ENCODE measurements at regions not wholly inside any gene's neighbourhood (a gene's known extent, or its start where the extent isn't known, plus 50 kb on each side); places are given as distances from the start of the nearest gene placed in this dataset.

DNA sequence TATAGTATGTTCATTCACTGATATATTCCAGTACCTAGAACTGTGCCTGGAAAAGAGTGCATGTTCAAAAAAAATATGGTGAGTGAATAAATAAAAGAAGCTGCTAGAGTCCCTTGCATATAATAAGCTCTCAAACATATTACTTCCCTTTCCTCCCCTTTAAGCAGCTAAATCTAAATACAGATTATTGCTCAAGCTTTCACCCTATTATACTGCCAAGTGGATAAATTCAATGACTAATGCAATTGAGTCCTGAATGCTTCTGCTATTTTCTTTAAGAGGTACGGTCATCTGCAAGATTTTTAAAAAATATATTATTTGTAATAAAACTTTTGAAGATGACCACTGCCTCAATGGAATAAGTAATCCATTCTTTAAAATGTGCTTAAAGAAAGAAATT lies 248.4 kb downstream of the PLK2 start:
- DNase-seq (ENCODE audit: low read depth in 2 of 3, low spot score in 2 of 3), result no peak

DNA sequence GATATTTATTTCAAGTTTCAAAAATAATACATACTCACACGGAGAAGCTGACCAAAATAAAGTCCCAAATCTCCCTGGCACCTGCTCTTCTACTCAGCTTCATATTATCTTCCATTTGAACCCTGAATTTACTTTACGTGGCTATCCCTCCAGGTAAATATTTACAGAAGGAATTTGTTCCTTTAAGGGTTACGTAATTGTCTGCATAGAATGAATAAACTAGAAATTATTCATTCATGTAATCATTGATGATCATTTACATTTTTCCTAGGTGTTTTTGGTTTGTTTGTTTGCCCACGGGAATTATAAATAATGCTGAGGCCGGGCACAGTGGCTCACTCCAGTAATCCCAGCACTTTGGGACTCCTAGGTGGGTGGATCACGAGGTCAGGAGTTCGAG lies 251.2 kb downstream of the PLK2 start:
- no peak for DNase-seq (ENCODE audit: low read depth in 2 of 3, low spot score in 2 of 3)

DNA sequence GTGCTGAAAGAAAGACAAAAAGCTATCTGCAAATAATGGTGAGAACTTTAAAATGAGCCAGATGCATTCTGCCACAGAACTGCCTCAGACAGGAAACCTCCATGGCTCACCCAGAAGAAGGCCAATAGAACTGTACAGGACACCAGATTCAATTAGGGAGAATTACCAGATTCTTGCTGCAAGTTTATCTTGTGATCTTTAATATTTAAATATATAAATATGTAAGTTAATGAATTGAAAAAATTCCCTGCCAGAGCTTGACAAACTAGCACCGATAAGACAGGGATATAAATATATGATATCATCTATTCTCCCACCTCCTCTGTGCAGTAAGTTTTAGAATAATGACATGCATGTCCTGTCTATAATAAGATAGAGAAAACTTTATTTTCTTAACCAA lies 252.8 kb downstream of the PLK2 start:
- DNase-seq (ENCODE audit: low read depth in 2 of 3, low spot score in 2 of 3), result no peak

DNA sequence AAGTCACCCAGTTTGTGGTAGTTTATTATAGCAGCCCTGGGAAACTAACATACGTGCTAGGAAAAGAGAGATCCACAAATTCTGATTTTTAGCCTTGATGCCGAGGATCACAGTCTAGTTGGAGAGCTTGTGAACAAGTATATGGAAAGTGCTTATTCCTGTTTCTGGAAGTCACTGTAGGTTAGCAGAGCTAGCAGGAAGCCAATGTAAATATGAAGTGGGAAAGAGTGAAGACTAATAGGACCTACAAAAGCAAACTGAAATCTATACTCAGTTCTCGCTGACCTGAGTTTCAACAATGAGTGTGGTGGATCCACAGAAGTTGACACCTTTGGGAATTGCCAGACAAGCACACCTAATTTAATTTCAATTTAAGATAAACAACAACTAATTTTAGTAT lies 254.9 kb downstream of the PLK2 start:
- no peak for DNase-seq (ENCODE audit: low read depth in 2 of 3, low spot score in 2 of 3)

DNA sequence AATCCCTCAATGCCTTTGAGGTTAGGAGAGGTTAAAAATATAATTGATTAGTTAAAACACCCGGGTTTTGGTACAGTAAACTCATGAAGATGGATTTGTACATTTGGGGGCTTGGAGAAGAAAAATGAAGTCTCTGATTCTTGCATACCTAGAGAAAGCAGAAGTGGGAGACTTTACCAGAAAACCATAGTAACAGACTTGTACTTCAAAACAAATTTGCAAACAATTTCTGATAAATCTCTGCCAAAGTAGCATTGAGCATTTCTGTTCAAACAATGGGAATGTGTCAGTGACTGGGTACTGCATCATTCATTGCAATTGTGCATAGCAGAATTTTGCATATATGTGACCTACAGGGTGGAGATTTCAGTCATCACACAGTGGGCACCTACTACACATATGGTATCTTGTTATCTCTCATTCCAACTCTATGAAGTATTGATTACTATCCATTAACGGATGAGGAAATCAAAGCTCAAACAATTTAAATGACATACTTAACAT lies 256.9 kb downstream of the PLK2 start:
- peak in 2 of 3 donors; percentile 1 to 46 for DNase-seq (ENCODE audit: low read depth in 2 of 3, low spot score in 2 of 3)

DNA sequence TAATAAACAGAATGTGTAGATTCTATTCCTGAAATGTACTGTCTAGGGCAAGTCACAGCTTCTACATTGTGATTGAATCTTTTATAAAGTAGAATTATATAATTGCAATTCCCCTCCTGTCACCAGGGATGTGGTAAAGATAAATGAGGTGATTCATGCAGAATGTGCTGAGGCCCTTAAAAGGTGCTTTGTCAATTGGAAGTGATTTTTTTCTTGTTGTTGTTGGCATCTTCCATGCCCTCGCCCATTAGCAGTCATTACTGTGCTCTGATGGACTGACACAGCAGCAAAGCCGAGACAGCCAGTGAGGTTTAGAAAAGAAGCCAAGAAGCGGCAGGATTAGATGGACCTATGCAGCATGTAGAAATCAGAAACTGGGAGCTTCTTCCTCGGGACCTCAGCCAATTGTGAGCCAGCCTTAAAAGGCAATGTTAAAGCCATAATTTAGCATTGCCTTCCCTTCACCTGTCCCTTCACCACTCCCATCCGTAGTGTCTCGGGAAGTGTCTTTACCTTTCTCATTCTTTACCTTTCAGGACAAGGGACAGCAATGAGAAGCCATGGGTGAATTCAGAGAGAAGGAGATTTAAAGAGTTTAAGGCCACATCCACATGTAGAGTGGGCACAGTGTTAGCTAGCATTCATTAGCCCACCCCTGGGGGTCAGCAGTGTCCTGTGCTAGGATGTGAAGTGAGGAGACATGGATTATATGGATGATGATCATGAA lies 257.8 kb downstream of the PLK2 start:
- no peak for DNase-seq (ENCODE audit: low read depth in 2 of 3, low spot score in 2 of 3)

DNA sequence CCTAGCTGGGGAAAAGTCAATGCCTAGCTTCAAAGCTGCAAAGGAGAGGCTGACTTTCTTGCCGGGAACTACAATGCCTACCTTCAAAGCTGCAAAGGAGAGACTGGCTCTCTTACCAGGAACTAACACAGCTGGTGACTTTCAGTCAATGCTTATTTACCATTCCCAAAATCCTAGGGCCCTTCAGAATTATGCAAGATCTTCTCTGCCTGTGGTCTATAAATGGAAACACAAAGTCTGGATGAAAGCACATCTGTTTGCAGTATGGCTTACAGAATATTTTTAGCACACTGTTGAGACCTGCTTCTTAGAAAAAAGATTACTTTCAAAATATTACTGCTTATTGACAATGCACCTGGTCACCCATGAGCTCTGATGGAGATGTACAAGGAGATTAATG lies 259.4 kb downstream of the PLK2 start:
- DNase-seq (ENCODE audit: low read depth in 2 of 3, low spot score in 2 of 3), result no peak

DNA sequence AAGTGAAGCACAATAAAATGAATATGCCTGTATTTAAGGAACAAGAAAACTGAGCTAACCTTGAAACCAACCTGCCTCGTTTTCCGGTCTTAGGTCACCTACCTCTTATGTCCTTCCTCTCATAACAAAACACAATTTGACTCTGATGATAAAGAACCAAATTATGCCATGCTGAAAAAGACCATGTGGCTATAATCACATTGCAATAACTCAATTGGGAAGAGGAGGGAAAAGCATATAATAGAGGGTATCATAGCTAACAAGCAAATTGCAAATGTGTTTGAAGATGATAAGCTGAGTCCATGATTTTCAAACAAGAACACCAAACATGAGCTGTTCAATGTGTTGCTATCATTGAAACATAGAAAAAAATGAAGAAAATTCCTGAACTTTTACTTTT lies 260.8 kb downstream of the PLK2 start:
- no peak for DNase-seq (ENCODE audit: low read depth in 2 of 3, low spot score in 2 of 3)

DNA sequence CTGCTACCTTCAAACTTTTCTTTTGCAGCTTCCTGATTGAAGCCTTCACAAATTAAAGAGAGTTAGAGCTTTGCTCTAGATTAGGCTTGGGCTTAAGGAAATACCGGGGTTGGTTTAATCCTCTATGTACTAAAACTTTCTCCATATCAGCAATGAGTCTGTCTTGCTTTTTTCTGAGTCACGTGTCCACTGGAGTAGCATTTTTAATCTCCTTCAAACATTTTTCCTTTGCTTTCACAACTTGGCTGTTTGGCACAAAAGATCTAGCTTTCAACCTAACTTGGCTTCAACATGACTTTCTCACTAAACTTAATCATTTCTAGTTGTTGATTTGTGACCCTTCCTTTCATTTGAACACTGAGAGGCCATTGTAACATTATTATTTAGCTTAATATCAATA lies 261.6 kb downstream of the PLK2 start:
- DNase-seq (ENCODE audit: low read depth in 2 of 3, low spot score in 2 of 3), result no peak

DNA sequence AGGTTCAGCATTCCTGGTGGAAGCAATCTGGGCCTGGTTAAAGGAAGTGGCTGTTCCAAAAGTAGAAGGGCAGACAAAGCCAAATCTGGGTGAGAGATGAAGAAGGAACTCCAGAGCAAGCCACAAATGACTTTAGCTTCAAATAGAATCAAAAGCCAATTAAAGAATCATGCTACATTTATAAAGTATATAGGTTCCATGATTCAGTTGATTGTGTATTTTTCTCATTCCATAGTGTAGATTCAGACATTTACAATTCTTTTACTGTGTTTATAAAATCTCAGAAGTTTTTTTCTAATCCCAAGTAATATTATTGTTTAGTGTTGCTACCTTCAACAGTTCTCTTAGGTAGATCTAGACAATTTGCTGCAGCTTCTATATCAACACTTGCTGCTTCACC lies 262.0 kb downstream of the PLK2 start:
- DNase-seq (ENCODE audit: low read depth in 2 of 3, low spot score in 2 of 3), result no peak

DNA sequence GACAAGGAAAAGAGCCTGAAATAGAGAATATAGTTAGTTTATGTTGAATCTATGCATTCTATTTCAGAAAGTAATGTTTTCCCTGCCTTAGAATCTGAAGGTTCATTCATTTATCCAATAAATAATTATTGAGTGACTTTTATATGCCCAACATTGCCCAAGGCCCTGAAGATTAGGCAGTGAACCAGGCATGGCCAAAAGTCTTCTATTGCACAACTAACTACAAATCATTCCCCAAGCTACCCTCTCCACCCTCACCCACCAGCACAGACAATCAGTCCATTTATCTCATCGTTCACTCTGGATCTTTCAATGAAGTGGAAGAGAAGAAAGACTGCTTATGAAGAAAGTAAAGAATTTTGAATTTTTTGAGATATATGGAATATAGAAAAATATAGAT lies 268.4 kb downstream of the PLK2 start:
- no peak for DNase-seq (ENCODE audit: low read depth in 2 of 3, low spot score in 2 of 3)

DNA sequence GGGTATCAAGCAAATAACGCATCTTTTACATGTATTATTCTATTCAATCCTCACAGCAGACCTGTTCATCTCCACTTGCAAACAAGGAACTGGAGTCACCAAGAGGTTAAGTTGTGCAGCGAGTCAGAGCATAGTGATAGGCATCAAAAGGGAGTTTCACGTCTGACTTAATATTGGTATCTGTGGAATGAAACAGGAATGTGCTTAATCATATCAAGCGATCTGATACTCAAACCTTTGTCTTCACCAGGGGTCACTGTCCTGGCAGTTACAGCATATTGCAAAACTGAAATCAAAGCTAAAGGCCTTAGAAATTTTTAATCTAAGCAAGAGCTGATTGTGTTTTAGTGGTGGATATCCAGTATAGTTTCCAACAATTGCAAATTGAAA lies 271.6 kb downstream of the PLK2 start:
- DNase-seq (ENCODE audit: low read depth in 2 of 3, low spot score in 2 of 3), result no peak

DNA sequence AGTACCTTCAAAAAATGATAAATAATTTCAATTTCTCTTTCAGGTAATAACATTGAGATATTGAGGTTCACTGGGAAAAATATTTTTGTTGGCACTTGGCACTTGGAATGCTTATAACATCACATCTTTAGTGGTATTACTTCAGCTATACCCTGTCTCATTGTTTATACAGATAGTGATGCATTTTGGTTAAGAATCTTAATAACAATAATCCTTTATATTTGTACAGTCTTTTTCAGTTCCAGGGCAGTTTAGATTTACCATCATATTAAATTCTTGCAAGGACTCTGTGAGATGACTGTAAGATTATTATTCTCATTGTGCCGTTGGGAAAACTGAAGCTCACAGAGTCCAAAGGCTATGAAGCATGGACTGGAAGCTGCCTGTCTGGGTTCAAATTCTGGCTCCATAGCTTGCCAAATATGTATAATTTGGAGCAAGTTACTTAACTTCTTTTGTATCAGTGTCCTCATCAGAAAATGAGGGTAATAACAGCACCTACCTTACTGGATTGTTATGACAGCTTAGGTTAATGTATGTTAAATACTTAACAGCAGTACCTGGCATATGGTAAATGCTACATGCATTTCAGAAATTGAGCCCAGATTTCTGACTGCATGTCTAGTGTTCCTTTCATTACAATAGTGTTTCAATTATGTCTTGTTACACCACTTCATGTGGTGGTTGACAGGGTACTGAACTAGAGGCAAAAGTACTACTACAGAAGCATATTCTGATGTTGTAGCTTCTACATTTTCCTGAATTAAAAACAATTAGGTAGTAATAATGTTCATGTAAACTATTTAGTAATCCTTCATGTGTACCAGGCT lies 272.2 kb downstream of the PLK2 start:
- DNase-seq (ENCODE audit: low read depth in 2 of 3, low spot score in 2 of 3), result no peak

DNA sequence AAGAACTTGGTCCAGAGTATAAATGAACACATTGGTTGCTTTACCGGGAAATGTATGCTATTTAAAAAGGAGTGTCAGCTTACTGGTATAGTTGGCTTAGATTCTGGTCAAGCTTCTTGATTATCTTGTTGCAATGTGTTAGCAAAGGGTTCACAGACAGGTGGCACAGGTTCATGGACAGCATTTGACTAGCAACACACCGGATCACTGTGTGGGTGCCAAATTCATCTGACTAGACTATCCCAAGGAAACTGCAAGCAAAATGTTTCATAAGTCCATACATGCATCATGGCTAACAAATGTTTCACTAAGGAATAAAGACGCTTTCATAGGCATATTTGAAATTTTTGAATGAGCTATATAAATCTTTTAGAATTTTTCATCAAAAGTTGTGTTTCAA lies 274.1 kb downstream of the PLK2 start:
- no peak for DNase-seq (ENCODE audit: low read depth in 2 of 3, low spot score in 2 of 3)

DNA sequence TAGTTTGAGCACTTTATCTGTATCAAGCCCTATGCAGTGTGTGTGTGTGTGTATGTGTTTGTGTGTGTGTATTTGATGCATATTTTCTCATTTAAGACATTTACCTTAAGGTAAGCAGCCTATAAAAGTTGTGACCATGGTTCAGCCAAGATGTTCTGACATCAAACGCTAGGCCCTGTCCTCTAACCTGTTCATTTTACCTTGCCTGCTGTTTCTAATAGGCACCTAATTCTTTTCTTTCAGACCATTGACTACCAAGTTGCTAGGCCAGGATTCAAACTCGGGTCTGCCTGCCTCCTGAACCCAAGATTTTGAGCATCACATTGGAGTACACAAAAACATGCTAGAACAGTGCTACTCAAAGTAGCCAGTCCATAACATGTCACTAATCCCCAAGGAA lies 274.5 kb downstream of the PLK2 start:
- DNase-seq (ENCODE audit: low read depth in 2 of 3, low spot score in 2 of 3), result no peak

DNA sequence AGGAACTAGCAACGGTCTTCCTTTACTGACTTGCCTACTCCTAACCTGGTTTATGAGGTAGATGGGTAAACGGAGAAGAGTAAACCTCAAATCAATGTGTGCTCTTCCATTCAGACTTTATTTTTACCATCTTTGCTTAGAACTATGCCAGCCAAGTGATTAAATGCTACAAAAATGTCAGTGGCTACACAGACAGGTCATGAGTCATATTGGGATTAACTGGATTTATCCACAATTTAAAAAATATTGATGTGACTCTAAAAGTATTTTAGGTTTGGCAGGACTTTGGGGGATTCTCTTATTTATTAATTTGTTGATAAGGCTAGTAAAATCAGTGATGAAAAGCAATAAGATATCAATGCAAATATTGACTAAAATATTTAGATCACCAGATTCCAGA lies 275.0 kb downstream of the PLK2 start:
- DNase-seq (ENCODE audit: low read depth in 2 of 3, low spot score in 2 of 3), result no peak

DNA sequence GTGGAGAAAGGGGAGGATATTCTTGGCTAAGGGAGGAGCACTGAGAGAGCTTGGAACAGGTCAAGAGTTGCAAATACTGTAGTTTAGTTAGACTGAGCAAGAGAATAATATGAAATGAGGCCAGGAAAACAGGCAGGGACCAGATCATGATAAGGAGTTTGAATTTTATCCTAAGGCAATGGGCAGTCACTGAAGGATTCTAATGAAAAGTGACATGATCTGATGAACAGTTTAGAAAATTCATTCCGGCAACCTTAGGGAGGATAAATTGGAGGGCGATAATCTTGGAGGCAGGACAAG lies 276.1 kb downstream of the PLK2 start:
- no peak for DNase-seq (ENCODE audit: low read depth in 2 of 3, low spot score in 2 of 3)

DNA sequence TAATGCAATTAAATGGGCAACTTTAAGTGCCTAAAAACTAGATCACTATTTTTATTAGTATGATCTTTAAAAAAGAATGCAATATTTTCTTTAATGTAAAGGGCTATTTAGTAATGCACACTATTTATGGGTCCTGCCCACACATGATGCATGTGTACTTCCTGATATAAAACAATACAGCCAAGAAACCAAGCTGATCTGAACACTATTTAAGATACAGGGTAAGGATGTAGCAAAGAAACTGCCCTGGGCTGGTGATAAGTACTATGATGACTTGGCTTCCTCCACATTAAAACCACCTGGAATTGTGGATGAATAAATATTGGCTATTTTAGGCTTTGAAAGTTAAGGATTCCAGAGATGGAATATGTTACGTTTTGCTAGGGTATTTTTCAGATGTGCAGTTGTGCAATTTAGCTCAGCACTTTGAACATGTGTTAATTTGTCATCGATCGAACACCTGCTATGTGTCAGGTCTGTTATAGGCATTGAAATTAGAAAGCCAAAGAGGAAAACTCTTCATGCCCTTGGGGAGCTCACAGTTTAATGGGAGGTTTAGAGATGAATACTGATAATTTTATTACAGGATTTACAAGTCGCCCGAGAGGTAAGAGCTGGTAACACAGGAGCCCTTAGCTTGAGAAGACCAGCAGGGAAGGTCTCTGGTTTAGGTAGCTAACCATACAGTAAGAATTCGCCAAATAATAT lies 276.7 kb downstream of the PLK2 start:
- no peak for DNase-seq (ENCODE audit: low read depth in 2 of 3, low spot score in 2 of 3)

DNA sequence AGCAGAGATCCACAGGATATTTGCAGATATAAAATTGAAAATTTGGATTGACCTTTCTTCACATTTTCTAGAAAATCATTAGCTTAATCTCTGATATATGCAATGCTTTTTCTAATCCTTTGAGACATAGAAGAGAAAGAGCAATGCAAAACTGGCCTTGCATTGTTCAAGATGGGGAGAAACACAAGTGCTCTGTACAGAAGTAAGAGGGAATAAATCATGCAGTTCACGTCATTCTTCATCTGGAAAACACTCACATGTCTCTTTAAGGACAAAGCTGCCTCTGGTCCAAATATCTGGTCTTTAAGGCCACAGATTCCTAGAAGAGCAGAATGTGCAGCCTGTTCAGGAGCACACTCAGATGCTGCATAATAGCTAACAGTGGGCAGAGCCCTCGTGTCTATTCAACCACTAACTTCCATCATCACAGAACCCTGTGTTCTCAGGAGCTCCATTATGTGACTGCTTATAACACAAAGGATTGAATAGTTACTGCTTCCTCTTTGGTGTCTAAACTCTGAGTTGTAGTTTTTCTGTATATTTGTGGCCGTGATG lies 277.5 kb downstream of the PLK2 start:
- no peak for DNase-seq (ENCODE audit: low read depth in 2 of 3, low spot score in 2 of 3)

DNA sequence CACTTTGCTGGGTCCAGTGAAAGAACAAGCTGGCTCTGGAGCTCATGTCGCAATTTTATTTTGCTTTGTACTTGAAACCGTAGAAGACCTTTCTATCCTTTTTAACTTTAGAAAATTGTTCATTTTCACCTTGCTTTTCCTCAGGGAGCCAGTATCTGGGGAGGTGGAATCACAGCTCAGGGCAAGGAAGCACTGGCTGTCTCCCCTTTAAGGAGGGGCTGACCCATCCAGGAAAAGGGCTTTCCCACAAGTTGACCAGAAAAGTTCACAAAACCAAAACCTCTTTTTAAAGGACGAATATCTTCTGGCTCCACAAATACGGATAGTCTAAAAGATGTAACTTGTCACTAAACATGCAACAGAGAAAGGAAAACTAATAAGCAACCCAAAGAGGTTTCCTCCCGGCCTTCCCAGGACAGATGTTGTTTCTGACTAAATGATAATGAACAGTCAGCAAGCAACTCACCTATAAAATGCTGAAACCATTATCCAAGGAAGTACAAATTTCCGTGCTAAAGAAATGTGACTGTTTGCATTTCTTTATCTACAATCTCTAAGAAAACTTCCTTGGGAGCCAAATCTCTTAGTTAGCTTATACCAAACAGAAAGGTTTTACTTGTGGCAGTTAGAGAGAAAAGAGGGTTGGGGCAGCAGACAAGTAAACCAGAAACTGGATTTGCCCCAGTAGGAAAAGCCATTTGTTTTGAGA lies 278.2 kb downstream of the PLK2 start:
- DNase-seq (ENCODE audit: low read depth in 2 of 3, low spot score in 2 of 3), result no peak

DNA sequence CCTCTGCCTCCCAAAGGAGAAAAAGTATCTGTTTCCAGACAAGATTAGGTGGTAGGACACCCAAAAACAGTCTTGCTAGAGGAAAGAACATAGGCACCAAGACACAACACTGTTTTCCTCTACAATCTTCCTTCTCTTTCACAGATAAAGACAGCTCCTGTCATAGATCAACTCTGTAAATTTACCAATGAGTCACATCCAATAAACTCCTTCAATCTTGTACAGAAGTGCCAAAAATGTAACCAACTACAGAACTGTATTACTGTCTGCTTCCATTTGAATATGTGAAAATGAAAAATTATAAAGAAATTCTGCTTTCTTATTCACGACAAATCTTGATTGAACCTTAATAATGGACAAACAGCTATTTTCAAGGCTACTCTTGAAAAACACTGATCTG lies 286.9 kb downstream of the PLK2 start:
- no peak for DNase-seq (ENCODE audit: low read depth in 2 of 3, low spot score in 2 of 3)
